Calu3 (cell line): ENCODE measurements at regions not wholly inside any gene's neighbourhood (a gene's known extent, or its start where the extent isn't known, plus 50 kb on each side); places are given as distances from the start of the nearest gene placed in this dataset.
"Not testable (repeated sequence)": the region's sequence is repeated elsewhere in the genome, so short reads cannot be mapped to it uniquely, and the experiment has no call there.

Experiments
- BruUV-seq: library from RNA; stranded (reverse); fragments of 400-500 nt; replicated peaks from 2 replicates; lab custom pipeline; 2021; lab: Mats Ljungman, UMichigan
- CTCF ChIA-PET: fragments of 300-600 bp; sonication (Branson Sonifier 250); formaldehyde crosslinking; loops from one replicate; lab custom pipeline; 2022; ENCODE audit warnings: antibody characterized with exemption; lab: Charles Lee
- DNase-seq: peaks from one replicate; pipeline ENCODE4 v3.0.0; 2022
- H3K27ac Mint-ChIP-seq: one replicate; pipeline ENCODE4 v1.8.0; 2022; ENCODE audit warnings: mixed read lengths; ENCODE audit not compliant: unreplicated experiment
- H3K27me3 Mint-ChIP-seq: one replicate; pipeline ENCODE4 v1.8.0; 2022; ENCODE audit warnings: mixed read lengths; ENCODE audit not compliant: unreplicated experiment
- H3K36me3 Mint-ChIP-seq: one replicate; pipeline ENCODE4 v1.8.0; 2022; ENCODE audit warnings: mild to moderate bottlenecking, moderate library complexity, mixed read lengths; ENCODE audit not compliant: insufficient read depth, unreplicated experiment
- H3K4me1 Mint-ChIP-seq: one replicate; pipeline ENCODE4 v1.8.0; 2022; ENCODE audit warnings: mild to moderate bottlenecking, low read depth, mixed read lengths; ENCODE audit not compliant: unreplicated experiment
- H3K4me3 Mint-ChIP-seq: one replicate; pipeline ENCODE4 v1.8.0; 2022; ENCODE audit warnings: mild to moderate bottlenecking, low read depth, moderate library complexity, mixed read lengths; ENCODE audit not compliant: unreplicated experiment
- H3K9me3 Mint-ChIP-seq: one replicate; pipeline ENCODE4 v1.8.0; 2022; ENCODE audit warnings: low read depth, mixed read lengths; ENCODE audit not compliant: unreplicated experiment
- CTCF ChIP-seq: fragments of 200-600 bp; IDR thresholded peaks from one replicate; pipeline ENCODE4 v1.8.0; 2022; ENCODE audit warnings: antibody characterized with exemption; ENCODE audit not compliant: unreplicated experiment
- intact Hi-C: fragments of 100-400 bp; cut with micrococcal nuclease; formaldehyde crosslinking; loops from one replicate; pipeline ENCODE4 v1.10.0; 2022; ENCODE audit not compliant: unreplicated experiment

- Mint-ChIP-seq H3K36me3 (peaks cover 2% of the 10 kb centered on the region), H3K4me1 (no peaks in the 10 kb centered on the region), H3K27ac (no peak overlapping the region), H3K9me3 (peaks cover 2% of the 10 kb centered on the region), H3K4me3 (no peak overlapping the region), H3K27me3 (peaks cover 22% of the 10 kb centered on the region)
- CTCF ChIA-PET: no interaction called here
- DNase-seq: no peak
- intact Hi-C loops: no loop called here
- TF ChIP-seq CTCF: no peak
- no TSS peak for BruUV-seq
These were observed 90.5 kb downstream of the GPX5 start for GRCh38 chr6:28615955-28616747.

- CTCF ChIA-PET: no interaction called here
- Mint-ChIP-seq H3K4me1 (no peaks in the 10 kb centered on the region), H3K27me3 (peaks cover 13% of the 10 kb centered on the region), H3K27ac (no peak overlapping the region), H3K4me3 (no peak overlapping the region), H3K36me3 (peaks cover 6% of the 10 kb centered on the region), H3K9me3 (peaks cover 3% of the 10 kb centered on the region)
- no TSS peak for BruUV-seq
- intact Hi-C loops: no loop called here
- TF ChIP-seq CTCF: no peak
- no peak for DNase-seq
These were observed 93.3 kb downstream of the GPX5 start for GRCh38 chr6:28618898-28619555.

DNA sequence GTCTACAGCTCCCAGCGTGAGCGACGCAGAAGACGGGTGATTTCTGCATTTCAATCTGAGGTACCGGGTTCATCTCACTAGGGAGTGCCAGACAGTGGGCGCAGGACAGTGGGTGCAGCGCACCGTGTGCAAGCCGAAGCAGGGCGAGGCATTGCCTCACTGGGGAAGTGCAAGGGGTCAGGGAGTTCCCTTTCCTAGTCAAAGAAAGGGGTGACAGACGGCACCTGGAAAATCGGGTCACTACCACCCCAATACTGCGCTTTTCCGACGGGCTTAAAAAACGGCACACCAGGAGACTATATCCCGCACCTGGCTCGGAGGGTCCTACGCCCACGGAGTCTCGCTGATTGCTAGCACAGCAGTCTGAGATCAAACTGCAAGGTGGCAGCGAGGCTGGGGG is 95.6 kb downstream of the GPX5 start:
- CTCF ChIA-PET: interaction anchor here (1.3 kb wide), 1 partner anchor 15 kb away, joined by 3 read pairs; no protein-coding TSS in a partner anchor
- H3K4me3 Mint-ChIP-seq: peak overlapping the region; percentile 70
- peaks cover 13% of the 10 kb centered on the region for H3K27me3 Mint-ChIP-seq
- intact Hi-C loops, H3K36me3 Mint-ChIP-seq, H3K4me1 Mint-ChIP-seq, H3K9me3 Mint-ChIP-seq, BruUV-seq, DNase-seq, H3K27ac Mint-ChIP-seq: not testable (repeated sequence)

DNA sequence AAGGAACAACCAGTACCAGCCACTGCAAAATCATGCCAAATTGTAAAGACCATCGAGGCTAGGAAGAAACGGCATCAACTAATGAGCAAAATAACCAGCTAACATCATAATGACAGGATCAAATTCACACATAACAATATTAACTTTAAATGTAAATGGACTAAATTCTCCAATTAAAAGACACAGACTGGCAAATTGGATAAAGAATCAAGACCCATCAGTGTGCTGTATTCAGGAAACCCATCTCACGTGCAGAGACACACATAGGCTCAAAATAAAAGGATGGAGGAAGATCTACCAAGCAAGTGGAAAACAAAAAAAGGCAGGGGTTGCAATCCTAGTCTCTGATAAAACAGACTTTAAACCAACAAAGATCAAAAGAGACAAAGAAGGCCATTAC is 97.6 kb downstream of the GPX5 start:
- CTCF ChIA-PET, H3K9me3 Mint-ChIP-seq, H3K27ac Mint-ChIP-seq, H3K4me3 Mint-ChIP-seq, BruUV-seq, intact Hi-C loops, H3K4me1 Mint-ChIP-seq, H3K36me3 Mint-ChIP-seq, DNase-seq: not testable (repeated sequence)
- H3K27me3 Mint-ChIP-seq: peaks cover 13% of the 10 kb centered on the region

DNA sequence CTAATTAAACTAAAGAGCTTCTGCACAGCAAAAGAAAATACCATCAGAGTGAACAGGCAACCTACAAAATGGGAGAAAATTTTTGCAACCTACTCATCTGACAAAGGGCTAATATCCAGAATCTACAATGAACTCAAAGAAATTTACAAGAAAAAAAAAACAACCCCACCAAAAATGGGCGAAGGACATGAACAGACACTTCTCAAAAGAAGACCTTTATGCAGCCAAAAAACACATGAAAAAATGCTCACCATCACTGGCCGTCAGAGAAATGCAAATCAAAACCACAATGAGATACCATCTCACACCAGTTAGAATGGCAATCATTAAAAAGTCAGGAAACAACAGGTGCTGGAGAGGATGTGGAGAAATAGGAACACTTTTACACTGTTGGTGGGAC is 100.7 kb downstream of the GPX5 start:
- intact Hi-C loops, H3K27ac Mint-ChIP-seq, H3K27me3 Mint-ChIP-seq, BruUV-seq, H3K9me3 Mint-ChIP-seq, CTCF ChIA-PET, DNase-seq, H3K4me3 Mint-ChIP-seq, H3K36me3 Mint-ChIP-seq, H3K4me1 Mint-ChIP-seq: not testable (repeated sequence)
